SK-N-SH treated with all-trans-retinoic acid at 6 μM for 48 hours (cell line): ENCODE measurements at regions not wholly inside any gene's neighbourhood (a gene's known extent, or its start where the extent isn't known, plus 50 kb on each side); places are given as distances from the start of the nearest gene placed in this dataset.

Experiments used
- ATAC-seq: fragments of 200-7000 bp; cut with Tn5 transposase; 3 replicates; pipeline ENCODE4 v1.9.1; 2020; ENCODE audit warnings: mild to moderate bottlenecking, moderate library complexity
- ARNTL ChIP-seq: fragments of 450-650 bp; formaldehyde crosslinking; IDR thresholded peaks from 2 replicates; pipeline ENCODE4 v1.5.0; 2020; ENCODE audit warnings: low read depth, mild to moderate bottlenecking, moderate library complexity, borderline replicate concordance
- BACH2 ChIP-seq: fragments of 250-450 bp; sonication (Bioruptor Pico); IDR thresholded peaks from 2 replicates; pipeline ENCODE4 v1.9.0; 2021; ENCODE audit warnings: mild to moderate bottlenecking, borderline replicate concordance
- CREB5 ChIP-seq: fragments of 250-450 bp; sonication (Bioruptor Pico); IDR thresholded peaks from 2 replicates; pipeline ENCODE4 v1.5.1; 2020; ENCODE audit warnings: low read depth, mild to moderate bottlenecking, moderate library complexity
- CSDC2 ChIP-seq: fragments of 250-450 bp; sonication (Bioruptor Pico); IDR thresholded peaks from 2 replicates; pipeline ENCODE4 v1.5.0; 2020; ENCODE audit warnings: mild to moderate bottlenecking, moderate library complexity
- ESRRG ChIP-seq: fragments of 250-450 bp; sonication (Bioruptor Pico); IDR thresholded peaks from 2 replicates; pipeline ENCODE4 v1.6.1; 2021; ENCODE audit warnings: mild to moderate bottlenecking
- GLIS3 ChIP-seq: fragments of 250-450 bp; sonication (Bioruptor Pico); IDR thresholded peaks from 2 replicates; pipeline ENCODE4 v1.5.0; 2020; ENCODE audit warnings: mild to moderate bottlenecking, moderate library complexity
- ISL1 ChIP-seq: fragments of 250-450 bp; sonication (Bioruptor Pico); IDR thresholded peaks from 2 replicates; pipeline ENCODE4 v2.1.2; 2022; ENCODE audit warnings: mild to moderate bottlenecking, moderate library complexity
- OSR1 ChIP-seq: fragments of 250-450 bp; sonication (Bioruptor Pico); IDR thresholded peaks from 2 replicates; pipeline ENCODE4 v1.8.0; 2022; ENCODE audit warnings: moderate library complexity, mild to moderate bottlenecking, inconsistent platforms
- PATZ1 ChIP-seq: fragments of 250-450 bp; sonication (Bioruptor Pico); IDR thresholded peaks from 2 replicates; pipeline ENCODE4 v1.8.0; 2020; ENCODE audit warnings: mild to moderate bottlenecking, moderate library complexity, borderline replicate concordance
- POU6F1 ChIP-seq: fragments of 250-450 bp; sonication (Bioruptor Pico); IDR thresholded peaks from 2 replicates; pipeline ENCODE4 v1.8.0; 2021; ENCODE audit warnings: low read depth, mild to moderate bottlenecking, moderate library complexity, borderline replicate concordance
- PPARA ChIP-seq: fragments of 250-450 bp; sonication (Bioruptor Pico); IDR thresholded peaks from 2 replicates; pipeline ENCODE4 v1.5.0; 2020; ENCODE audit warnings: mild to moderate bottlenecking, borderline replicate concordance
- SNAI2 ChIP-seq: fragments of 250-450 bp; sonication (Bioruptor Pico); IDR thresholded peaks from 2 replicates; pipeline ENCODE4 v1.5.0; 2020; ENCODE audit warnings: mild to moderate bottlenecking, moderate library complexity
- TCF4 ChIP-seq: fragments of 250-450 bp; sonication (Bioruptor Pico); IDR thresholded peaks from 2 replicates; pipeline ENCODE4 v1.8.0; 2021; ENCODE audit warnings: mild to moderate bottlenecking, moderate library complexity, borderline replicate concordance
- TOX ChIP-seq: fragments of 250-450 bp; sonication (Bioruptor Pico); IDR thresholded peaks from 2 replicates; pipeline ENCODE4 v1.8.0; 2021; ENCODE audit warnings: mild to moderate bottlenecking, moderate library complexity, borderline replicate concordance
- TSHZ2 ChIP-seq: fragments of 250-450 bp; sonication (Bioruptor Pico); IDR thresholded peaks from 2 replicates; pipeline ENCODE4 v1.5.0; 2020; ENCODE audit warnings: mild to moderate bottlenecking, moderate library complexity
- ZC3H10 ChIP-seq: fragments of 250-450 bp; sonication (Bioruptor Pico); IDR thresholded peaks from 2 replicates; pipeline ENCODE4 v1.5.1; 2021; ENCODE audit warnings: mild to moderate bottlenecking, moderate library complexity
- ZFP3 ChIP-seq: fragments of 250-450 bp; sonication (Bioruptor Pico); IDR thresholded peaks from 2 replicates; pipeline ENCODE4 v1.5.0; 2020; ENCODE audit warnings: mild to moderate bottlenecking, moderate library complexity
- ZFP30 ChIP-seq: fragments of 450-650 bp; formaldehyde crosslinking; IDR thresholded peaks from 2 replicates; pipeline ENCODE4 v1.5.0; 2022; ENCODE audit warnings: mild to moderate bottlenecking, moderate library complexity
- ZNF565 ChIP-seq: fragments of 450-650 bp; formaldehyde crosslinking; conservative IDR thresholded peaks from 2 replicates; pipeline ENCODE4 v1.5.0; 2020; ENCODE audit warnings: low read depth, mild to moderate bottlenecking, moderate library complexity
- ZNF70 ChIP-seq: fragments of 450-650 bp; formaldehyde crosslinking; IDR thresholded peaks from 2 replicates; pipeline ENCODE4 v1.5.0; 2020; ENCODE audit warnings: mild to moderate bottlenecking, moderate library complexity
- ZNF8 ChIP-seq: fragments of 450-650 bp; formaldehyde crosslinking; IDR thresholded peaks from 2 replicates; pipeline ENCODE4 v1.5.0; 2020; ENCODE audit warnings: mild to moderate bottlenecking, moderate library complexity
- TF ChIP-seq, protein P1 (sequence below): fragments of 250-450 bp; sonication (Bioruptor Pico); IDR thresholded peaks from 2 replicates; pipeline ENCODE4 v1.5.1; 2021; ENCODE audit warnings: mild to moderate bottlenecking, moderate library complexity

DNA sequence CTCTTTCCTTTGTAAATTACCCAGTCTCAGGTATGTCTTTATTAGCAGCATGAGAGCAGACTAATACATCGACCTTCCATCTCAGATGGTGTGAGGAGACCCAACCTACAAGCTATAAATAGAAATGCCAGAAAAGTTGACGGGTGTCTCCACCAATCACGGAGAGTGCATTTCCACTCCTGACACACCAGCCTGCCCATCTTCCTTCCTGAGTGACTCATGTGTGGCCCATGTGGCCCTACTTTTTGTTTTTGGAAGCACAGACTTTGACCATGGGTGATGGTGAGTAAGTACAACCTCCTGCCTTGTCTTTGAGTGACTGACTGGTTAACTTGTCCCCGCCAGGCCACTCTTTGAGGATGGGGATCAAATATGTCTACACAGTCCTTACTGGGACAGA, 147.0 kb downstream of the OAT start:
- no peak for ATAC-seq
- TF ChIP-seq CSDC2 (CRISPR knock-in tag): no peak
- no peak for TF ChIP-seq ZNF70 (CRISPR knock-in tag)
- no peak for TF ChIP-seq ISL1 (CRISPR knock-in tag)
- TF ChIP-seq OSR1 (CRISPR knock-in tag): no peak
- TF ChIP-seq ARNTL (CRISPR knock-in tag): no peak
- TF ChIP-seq ZFP3 (CRISPR knock-in tag): no peak
- no peak for TF ChIP-seq ZFP30 (CRISPR knock-in tag)
- TF ChIP-seq CREB5 (CRISPR knock-in tag): no peak
- no peak for TF ChIP-seq ZNF8 (CRISPR knock-in tag)
- no peak for TF ChIP-seq ESRRG (CRISPR knock-in tag)
- no peak for TF ChIP-seq TSHZ2
- no peak for TF ChIP-seq PATZ1
- TF ChIP-seq GLIS3: no peak
- TF ChIP-seq TCF4 (CRISPR knock-in tag): no peak
- TF ChIP-seq SNAI2 (CRISPR knock-in tag): no peak

- ATAC-seq: no peak
- TF ChIP-seq ZNF8 (CRISPR knock-in tag) (no peak), ARNTL (CRISPR knock-in tag) (no peak), TCF4 (CRISPR knock-in tag) (no peak), TOX (CRISPR knock-in tag) (no peak), PPARA (no peak), POU6F1 (no peak), BACH2 (CRISPR knock-in tag) (no peak), GLIS3 (no peak)
Measured at GRCh38 chr10:124270530-124271327, 148.0 kb downstream of the OAT start.

DNA sequence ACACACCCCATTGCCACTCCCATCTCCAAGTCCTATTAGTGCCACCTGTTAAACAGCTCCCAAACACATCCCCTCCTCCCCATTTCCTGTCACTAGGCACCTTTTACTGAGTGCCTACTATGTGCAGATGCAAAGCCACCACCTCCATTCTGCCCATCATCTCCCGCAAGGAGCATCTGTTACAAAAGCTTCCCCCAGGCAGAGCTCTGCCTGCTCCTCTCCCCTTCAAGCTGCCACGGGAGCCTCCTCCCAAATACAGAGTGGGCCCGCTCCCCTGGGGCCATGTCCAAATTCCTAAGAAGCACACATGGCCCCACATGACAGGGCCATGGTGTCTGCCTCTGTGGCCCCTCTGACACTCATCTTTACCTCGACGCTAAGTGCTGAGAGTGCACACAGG, 149.7 kb downstream of the OAT start:
- no peak for ATAC-seq
- TF ChIP-seq TCF4 (CRISPR knock-in tag) (no peak), BACH2 (CRISPR knock-in tag) (no peak), CREB5 (CRISPR knock-in tag) (no peak), TOX (CRISPR knock-in tag) (no peak), ARNTL (CRISPR knock-in tag) (no peak), ZC3H10 (CRISPR knock-in tag) (no peak), TSHZ2 (no peak), ZNF565 (CRISPR knock-in tag) (no peak), ZNF70 (CRISPR knock-in tag) (no peak), PPARA (no peak), ZFP3 (CRISPR knock-in tag) (no peak), GLIS3 (no peak)
- TF ChIP-seq, protein P1, sequence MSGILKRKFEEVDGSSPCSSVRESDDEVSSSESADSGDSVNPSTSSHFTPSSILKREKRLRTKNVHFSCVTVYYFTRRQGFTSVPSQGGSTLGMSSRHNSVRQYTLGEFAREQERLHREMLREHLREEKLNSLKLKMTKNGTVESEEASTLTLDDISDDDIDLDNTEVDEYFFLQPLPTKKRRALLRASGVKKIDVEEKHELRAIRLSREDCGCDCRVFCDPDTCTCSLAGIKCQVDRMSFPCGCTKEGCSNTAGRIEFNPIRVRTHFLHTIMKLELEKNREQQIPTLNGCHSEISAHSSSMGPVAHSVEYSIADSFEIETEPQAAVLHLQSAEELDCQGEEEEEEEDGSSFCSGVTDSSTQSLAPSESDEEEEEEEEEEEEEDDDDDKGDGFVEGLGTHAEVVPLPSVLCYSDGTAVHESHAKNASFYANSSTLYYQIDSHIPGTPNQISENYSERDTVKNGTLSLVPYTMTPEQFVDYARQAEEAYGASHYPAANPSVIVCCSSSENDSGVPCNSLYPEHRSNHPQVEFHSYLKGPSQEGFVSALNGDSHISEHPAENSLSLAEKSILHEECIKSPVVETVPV: no peak
